OCI-LY3 (cell line): ENCODE measurements at regions not wholly inside any gene's neighbourhood (a gene's known extent, or its start where the extent isn't known, plus 50 kb on each side); places are given as distances from the start of the nearest gene placed in this dataset.

Source experiments
- CTCF ChIP-seq: fragments of 200-600, 300-600 bp; sonication (generic); IDR thresholded peaks from 2 replicates; pipeline ENCODE4 v1.5.1; 2014; ENCODE audit warnings: antibody characterized with exemption, low read length, low read depth
- EZH2phosphoT487 ChIP-seq: fragments of 200-600 bp; shearing (Covaris generic); IDR thresholded peaks from 2 replicates; pipeline ENCODE4 v1.6.1; 2018; ENCODE audit warnings: antibody characterized with exemption, mixed run types, low read depth

- TF ChIP-seq CTCF (no peak), EZH2phosphoT487 (no peak)
Observed at GRCh38 chr13:29689548-29689947, 94.1 kb upstream of the SLC7A1 start.
